Type B pancreatic cell (in vitro differentiated cells): ENCODE measurements at regions not wholly inside any gene's neighbourhood (a gene's known extent, or its start where the extent isn't known, plus 50 kb on each side); places are given as distances from the start of the nearest gene placed in this dataset.

ENCODE experiments used
- DNase-seq: peaks from one replicate; pipeline ENCODE4 v3.0.0; 2021; ENCODE audit warnings: mixed read lengths; ENCODE audit not compliant: unreplicated experiment; ENCODE audit errors: extremely low spot score
- H3K27ac Mint-ChIP-seq: 2 replicates; pipeline ENCODE4 v1.8.0; 2021; ENCODE audit warnings: mild to moderate bottlenecking, mixed read lengths
- H3K27me3 Mint-ChIP-seq: 2 replicates; pipeline ENCODE4 v1.8.0; 2021; ENCODE audit warnings: mixed read lengths
- H3K36me3 Mint-ChIP-seq: 2 replicates; pipeline ENCODE4 v1.8.0; 2021; ENCODE audit warnings: mixed read lengths
- H3K4me1 Mint-ChIP-seq: one replicate; pipeline ENCODE4 v1.8.0; 2021; ENCODE audit warnings: mixed read lengths; ENCODE audit not compliant: unreplicated experiment
- H3K4me3 Mint-ChIP-seq: 2 replicates; pipeline ENCODE4 v1.8.0; 2021; ENCODE audit warnings: mild to moderate bottlenecking, mixed read lengths
- H3K9me3 Mint-ChIP-seq: 2 replicates; pipeline ENCODE4 v1.8.0; 2021; ENCODE audit warnings: mixed read lengths
- CTCF ChIP-seq: fragments of 200-600 bp; sonication (generic); conservative IDR thresholded peaks from 2 replicates; pipeline ENCODE4 v1.5.0; 2021; ENCODE audit warnings: antibody characterized with exemption, mild to moderate bottlenecking

DNA sequence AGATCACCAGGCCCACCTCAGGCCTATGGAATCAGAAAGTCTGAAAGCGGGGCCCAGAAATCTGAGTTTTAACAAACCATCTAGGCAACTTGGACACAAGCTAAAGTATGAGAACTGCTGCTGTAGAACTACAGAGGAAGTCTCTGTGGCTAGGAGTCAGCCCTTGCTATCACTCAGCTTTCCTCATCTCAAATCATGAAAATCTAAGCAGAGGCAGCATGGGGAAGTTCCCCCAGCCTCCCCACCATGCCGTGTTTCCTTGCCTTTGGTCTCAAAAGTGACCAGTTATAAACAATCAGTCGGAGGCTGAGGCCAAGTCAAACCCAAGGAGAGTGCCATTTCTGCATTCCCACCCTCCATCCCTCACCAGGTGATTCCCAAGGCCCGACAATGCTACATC, 404.7 kb downstream of the BCL11A start:
- Mint-ChIP-seq H3K27ac (no peak overlapping the region), H3K36me3 (no peaks in the 10 kb centered on the region), H3K9me3 (no peaks in the 10 kb centered on the region), H3K27me3 (no peaks in the 10 kb centered on the region), H3K4me1 (no peaks in the 10 kb centered on the region), H3K4me3 (no peak overlapping the region)
- TF ChIP-seq CTCF = no peak
- DNase-seq = no peak

DNA sequence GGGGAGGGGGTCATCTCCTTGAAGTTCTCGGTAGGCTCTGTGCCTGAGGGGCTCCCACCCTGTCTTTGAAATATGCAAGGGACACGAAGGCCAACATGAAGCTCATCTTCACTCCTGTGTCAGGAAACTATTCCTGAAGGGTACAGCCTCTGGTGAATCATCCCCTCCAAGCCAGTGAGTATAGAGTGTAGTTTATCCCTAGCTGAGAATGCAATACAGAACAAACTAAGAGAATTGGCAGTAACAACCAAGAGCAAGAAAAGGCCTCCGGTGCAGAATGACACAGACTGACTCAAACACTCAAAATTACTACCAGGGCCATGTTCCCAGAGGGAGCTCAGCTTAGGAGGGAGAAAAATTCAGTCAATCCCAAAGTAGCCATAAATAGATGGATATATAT, 413.3 kb downstream of the BCL11A start:
- Mint-ChIP-seq H3K27ac (peak overlapping the region; percentile 4), H3K4me3 (peak overlapping the region; percentile 10), H3K36me3 (no peaks in the 10 kb centered on the region), H3K4me1 (peaks cover 8% of the 10 kb centered on the region), H3K9me3 (peaks cover 12% of the 10 kb centered on the region), H3K27me3 (no peaks in the 10 kb centered on the region)
- no peak for DNase-seq
- no peak for TF ChIP-seq CTCF

DNA sequence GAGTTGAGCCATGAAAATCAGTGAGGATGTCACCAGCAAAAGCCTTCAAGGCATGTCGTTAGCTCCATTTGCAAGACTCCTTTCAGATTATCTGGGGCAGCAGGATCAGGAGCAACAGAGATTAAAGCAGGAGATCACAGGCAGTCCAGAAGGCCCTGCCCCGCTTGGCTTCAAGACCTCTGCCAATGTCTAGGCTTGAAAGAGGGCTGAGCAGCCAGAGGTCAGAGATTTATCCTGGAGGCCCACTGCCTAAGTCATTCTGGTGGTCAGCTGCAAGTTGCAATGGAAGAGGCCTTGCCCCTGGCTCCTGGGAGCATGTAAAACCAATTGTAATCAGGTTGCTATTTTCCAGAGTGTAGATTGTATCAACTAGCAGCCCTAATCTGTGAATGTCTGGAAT, 416.5 kb downstream of the BCL11A start:
- Mint-ChIP-seq H3K4me3 (no peak overlapping the region), H3K27ac (no peak overlapping the region), H3K4me1 (peaks cover 8% of the 10 kb centered on the region), H3K36me3 (no peaks in the 10 kb centered on the region), H3K9me3 (peaks cover 12% of the 10 kb centered on the region), H3K27me3 (no peaks in the 10 kb centered on the region)
- TF ChIP-seq CTCF = no peak
- no peak for DNase-seq

DNA sequence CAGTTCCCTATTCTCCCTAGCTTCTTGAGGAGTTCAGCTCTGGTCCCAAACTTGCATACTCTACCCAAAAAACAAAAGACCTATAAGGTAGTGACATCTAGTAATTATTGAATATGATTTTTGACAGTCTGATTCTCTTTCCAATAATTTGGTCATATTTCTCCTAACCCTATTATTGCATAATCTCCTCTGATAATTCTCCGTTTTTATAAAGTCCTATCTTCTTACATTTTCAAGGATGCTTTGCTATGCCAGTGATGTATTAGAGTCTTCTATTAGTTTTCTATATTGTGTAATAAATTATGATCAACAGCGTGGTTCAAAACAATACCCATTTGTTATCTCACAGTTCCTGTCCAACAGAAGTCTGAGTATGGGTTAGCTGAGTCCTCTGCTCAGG, 426.3 kb downstream of the BCL11A start:
- H3K36me3 Mint-ChIP-seq = no peaks in the 10 kb centered on the region
- no peak for DNase-seq
- H3K4me1 Mint-ChIP-seq = peaks cover 14% of the 10 kb centered on the region
- no peaks in the 10 kb centered on the region for H3K9me3 Mint-ChIP-seq
- no peak overlapping the region for H3K4me3 Mint-ChIP-seq
- peaks cover 5% of the 10 kb centered on the region for H3K27me3 Mint-ChIP-seq
- no peak overlapping the region for H3K27ac Mint-ChIP-seq
- no peak for TF ChIP-seq CTCF

DNA sequence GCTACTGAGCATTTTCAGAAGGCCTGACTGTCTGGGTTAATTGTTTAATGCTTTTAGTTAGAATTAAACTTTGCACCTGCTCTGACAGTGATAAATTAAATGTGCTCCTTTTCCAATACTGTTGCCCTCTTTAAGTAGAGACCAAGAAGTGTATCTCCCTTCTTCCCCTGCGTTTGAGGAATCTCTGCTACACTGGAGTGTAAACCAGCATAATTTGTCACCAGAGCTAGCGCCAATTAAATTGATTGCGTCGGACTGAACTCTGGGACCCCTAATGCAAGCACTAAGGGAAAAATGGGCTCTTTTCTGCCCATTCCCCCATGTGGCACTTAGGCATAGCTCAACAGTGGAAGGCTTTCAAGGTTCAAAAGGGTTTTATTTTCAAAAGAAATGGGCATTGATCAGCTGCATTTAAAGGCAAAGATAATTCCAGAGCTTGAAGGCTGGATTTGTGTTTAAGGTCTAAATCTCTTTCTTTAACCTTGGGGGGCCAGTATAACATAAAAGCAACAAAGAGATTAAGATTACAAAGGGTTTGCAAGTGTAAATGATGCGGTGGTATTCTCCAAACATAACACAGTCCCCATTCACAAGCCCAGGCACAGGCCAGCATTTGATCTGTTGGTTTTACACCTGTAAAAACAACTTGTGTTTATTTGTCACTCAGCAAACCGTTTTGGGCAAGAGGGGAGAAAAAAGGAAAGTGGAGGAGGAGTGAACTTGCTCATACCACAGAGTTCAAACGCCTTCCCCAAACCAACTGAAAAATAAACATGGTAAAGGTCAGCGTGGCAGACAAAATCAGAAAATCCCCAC, 427.6 kb downstream of the BCL11A start:
- TF ChIP-seq CTCF = no peak
- H3K27ac Mint-ChIP-seq = no peak overlapping the region
- peaks cover 14% of the 10 kb centered on the region for H3K4me1 Mint-ChIP-seq
- no peak overlapping the region for H3K4me3 Mint-ChIP-seq
- no peak for DNase-seq
- peaks cover 5% of the 10 kb centered on the region for H3K27me3 Mint-ChIP-seq
- no peaks in the 10 kb centered on the region for H3K9me3 Mint-ChIP-seq
- no peaks in the 10 kb centered on the region for H3K36me3 Mint-ChIP-seq
